ENCODE measurements at regions not wholly inside any gene's neighbourhood (a gene's known extent, or its start where the extent isn't known, plus 50 kb on each side); places are given as distances from the start of the nearest gene placed in this dataset.

- Histone ChIP-seq H3K36me3 (no peaks in the 10 kb centered on the region), H3K4me3 (no peak overlapping the region), H3K9me3 (peaks cover 0 to 23% (median 0%) of the 10 kb centered on the region in 4 donors), H3K27ac (peak overlapping the region in 1 of 4 donors; percentile 37), H3K27me3 (no peaks in the 10 kb centered on the region), H3K4me1 (peaks cover 0 to 38% (median 13%) of the 10 kb centered on the region in 4 donors)
- 63 to 69% methylated on average over 9 of the region's 9 CpGs for WGBS, 2 donors
- TF ChIP-seq POLR2A (IDR thresholded peaks at IDR 0.05) (no peak), CTCF (IDR thresholded peaks at IDR 0.05) (no peak), EP300 (IDR thresholded peaks at IDR 0.05) (no peak)
- no peak for DNase-seq (ENCODE audit: low spot score in 2 of 2)
These were observed 162.2 kb downstream of the COPRS start for GRCh38 chr17:31696703-31697325.

GRCh38 chr17:31696184-31696602, 162.9 kb downstream of the COPRS start:
- no peaks in the 10 kb centered on the region for H3K27me3 ChIP-seq
- TF ChIP-seq POLR2A (IDR thresholded peaks at IDR 0.05) (no peak), CTCF (IDR thresholded peaks at IDR 0.05) (peak in 2 of 5 experiments; percentile 7 to 10), EP300 (IDR thresholded peaks at IDR 0.05) (peak in 1 of 2 donors; percentile 84)
- peak; percentile 70 to 72 for DNase-seq (ENCODE audit: low spot score in 2 of 2)
- 31 to 32% methylated on average over 12 of the region's 12 CpGs for WGBS, 2 donors
- H3K9me3 ChIP-seq = peaks cover 0 to 23% (median 0%) of the 10 kb centered on the region in 4 donors
- no peak overlapping the region for H3K4me3 ChIP-seq
- H3K27ac ChIP-seq = peak overlapping the region in 3 of 4 donors; percentile 32 to 42 (median 37)
- no peaks in the 10 kb centered on the region for H3K36me3 ChIP-seq
- H3K4me1 ChIP-seq = peaks cover 0 to 44% (median 13%) of the 10 kb centered on the region in 4 donors

GRCh38 chr17:31695456-31696090, 163.5 kb downstream of the COPRS start:
- DNase-seq (ENCODE audit: low spot score in 2 of 2) = no peak
- no peak overlapping the region for H3K4me3 ChIP-seq
- peaks cover 0 to 23% (median 0%) of the 10 kb centered on the region in 4 donors for H3K9me3 ChIP-seq
- H3K4me1 ChIP-seq = peaks cover 0 to 44% (median 13%) of the 10 kb centered on the region in 4 donors
- WGBS, 2 donors = 71 to 76% methylated on average over 7 to 8 of the region's 8 CpGs
- no peaks in the 10 kb centered on the region for H3K27me3 ChIP-seq
- peak overlapping the region in 2 of 4 donors; percentile 32 to 42 for H3K27ac ChIP-seq
- TF ChIP-seq EP300 (IDR thresholded peaks at IDR 0.05) (no peak), POLR2A (IDR thresholded peaks at IDR 0.05) (no peak), CTCF (IDR thresholded peaks at IDR 0.05) (no peak)
- no peaks in the 10 kb centered on the region for H3K36me3 ChIP-seq

- TF ChIP-seq POLR2A (IDR thresholded peaks at IDR 0.05) (no peak), EP300 (IDR thresholded peaks at IDR 0.05) (no peak), CTCF (IDR thresholded peaks at IDR 0.05) (no peak)
- H3K27ac ChIP-seq = peak overlapping the region in 1 of 4 donors; percentile 55
- 37 to 57% methylated on average over 5 of the region's 5 CpGs for WGBS, 2 donors
These were observed 165.4 kb downstream of the COPRS start for GRCh38 chr17:31693433-31694220.

More at GRCh38 chr17:31693433-31694220, 165.4 kb downstream of the COPRS start:
- H3K4me1 ChIP-seq = peaks cover 0 to 44% (median 13%) of the 10 kb centered on the region in 4 donors
- H3K9me3 ChIP-seq = peaks cover 0 to 4% (median 0%) of the 10 kb centered on the region in 4 donors
- no peaks in the 10 kb centered on the region for H3K36me3 ChIP-seq
- H3K27me3 ChIP-seq = no peaks in the 10 kb centered on the region
- H3K4me3 ChIP-seq = no peak overlapping the region
- no peak for DNase-seq (ENCODE audit: low spot score in 2 of 2)
